ENCODE measurements at regions not wholly inside any gene's neighbourhood (a gene's known extent, or its start where the extent isn't known, plus 50 kb on each side); places are given as distances from the start of the nearest gene placed in this dataset.
"Not testable (repeated sequence)": the region's sequence is repeated elsewhere in the genome, so short reads cannot be mapped to it uniquely, and the experiment has no call there.

GRCh38 chr9:81787747-81788632 lies 98.6 kb upstream of the TLE1 start:
- Mint-ChIP-seq H3K27me3 (no peaks in the 10 kb centered on the region), H3K36me3 (no peaks in the 10 kb centered on the region), H3K4me1 (no peaks in the 10 kb centered on the region), H3K9me3 (no peaks in the 10 kb centered on the region), H3K27ac (no peak overlapping the region), H3K4me3 (no peak overlapping the region)
- ATAC-seq, result no peak

DNA sequence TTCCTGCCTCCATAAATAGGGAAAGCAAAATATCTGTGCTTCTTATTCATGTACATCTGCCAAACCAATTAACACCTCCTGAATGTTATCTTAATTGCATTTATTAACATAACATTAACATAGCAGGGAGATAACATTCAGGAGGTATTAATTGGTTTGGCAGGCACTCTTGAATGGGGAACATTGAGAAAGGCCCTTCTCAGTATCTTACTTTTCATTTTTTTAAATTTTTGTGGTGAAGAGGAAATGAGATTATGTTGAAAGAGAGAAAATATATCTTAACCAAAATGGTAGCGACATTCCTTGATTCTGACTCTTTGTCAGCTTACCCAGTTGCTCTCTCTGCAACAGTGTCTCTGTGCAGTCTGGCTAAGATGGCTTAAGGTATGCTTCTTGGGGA lies 100.4 kb upstream of the TLE1 start:
- Mint-ChIP-seq H3K9me3 (no peaks in the 10 kb centered on the region), H3K27ac (no peak overlapping the region)
- no peak for ATAC-seq

GRCh38 chr9:81790166-81790565 lies 100.8 kb upstream of the TLE1 start:
- Mint-ChIP-seq H3K4me3 (no peak overlapping the region), H3K27me3 (no peaks in the 10 kb centered on the region), H3K9me3 (no peaks in the 10 kb centered on the region), H3K4me1 (no peaks in the 10 kb centered on the region), H3K36me3 (no peaks in the 10 kb centered on the region), H3K27ac (no peak overlapping the region)
- ATAC-seq, result no peak

More for the DNA sequence above, 100.4 kb upstream of the TLE1 start:
- no peak overlapping the region for H3K4me3 Mint-ChIP-seq
- H3K4me1 Mint-ChIP-seq, result no peaks in the 10 kb centered on the region
- no peaks in the 10 kb centered on the region for H3K27me3 Mint-ChIP-seq
- no peaks in the 10 kb centered on the region for H3K36me3 Mint-ChIP-seq

- H3K36me3 Mint-ChIP-seq, result no peaks in the 10 kb centered on the region
- H3K27ac Mint-ChIP-seq, result no peak overlapping the region
- ATAC-seq, result no peak
- no peaks in the 10 kb centered on the region for H3K9me3 Mint-ChIP-seq
- no peaks in the 10 kb centered on the region for H3K4me1 Mint-ChIP-seq
- H3K4me3 Mint-ChIP-seq, result no peak overlapping the region
- H3K27me3 Mint-ChIP-seq, result no peaks in the 10 kb centered on the region
Measured at GRCh38 chr9:81791076-81791475, 101.7 kb upstream of the TLE1 start.

DNA sequence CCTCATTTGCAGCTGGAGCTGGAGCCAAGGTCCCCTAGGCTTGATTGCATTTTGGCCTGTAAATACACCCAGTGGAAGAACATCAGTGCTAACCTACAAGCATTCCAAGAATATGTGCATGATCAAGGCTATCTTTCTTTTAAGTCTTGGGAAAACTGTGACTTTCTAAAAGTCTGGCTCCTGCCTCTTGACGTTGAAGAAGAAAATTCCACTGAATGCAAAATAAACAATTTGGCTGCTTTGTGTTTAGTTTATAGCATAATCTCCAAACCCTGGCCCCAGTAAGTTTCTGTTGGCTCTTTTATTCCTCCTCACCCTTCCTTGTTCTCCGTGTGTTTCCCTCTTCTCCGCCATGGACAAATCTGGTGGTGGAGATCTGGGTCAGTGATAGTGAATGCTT lies 109.3 kb upstream of the TLE1 start:
- no peak for ATAC-seq
- Mint-ChIP-seq H3K4me1 (peaks cover 10% of the 10 kb centered on the region), H3K4me3 (no peak overlapping the region), H3K36me3 (no peaks in the 10 kb centered on the region), H3K27me3 (no peaks in the 10 kb centered on the region), H3K9me3 (no peaks in the 10 kb centered on the region), H3K27ac (no peak overlapping the region)

DNA sequence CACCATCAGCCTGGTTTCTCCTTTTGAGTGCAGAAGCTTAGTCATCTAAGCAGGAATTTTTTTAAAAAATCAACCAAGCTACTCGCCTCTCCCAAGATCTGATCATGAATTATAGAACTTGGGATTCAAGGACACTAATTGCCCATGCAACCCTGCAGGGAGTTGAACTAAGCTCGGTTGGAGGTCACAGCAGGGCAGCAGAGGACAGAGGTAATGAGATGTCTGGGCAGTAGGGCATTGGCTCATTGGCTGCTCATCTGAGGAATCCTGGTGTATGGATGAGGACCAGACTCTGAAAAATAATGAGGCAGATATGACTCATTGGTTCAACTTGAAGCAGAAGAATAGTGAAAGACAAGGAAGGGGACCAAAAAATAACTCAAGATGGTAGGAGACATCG lies 111.8 kb upstream of the TLE1 start:
- Mint-ChIP-seq H3K9me3 (no peaks in the 10 kb centered on the region), H3K27ac (no peak overlapping the region), H3K36me3 (no peaks in the 10 kb centered on the region), H3K4me3 (no peak overlapping the region), H3K4me1 (peaks cover 17% of the 10 kb centered on the region), H3K27me3 (no peaks in the 10 kb centered on the region)
- ATAC-seq, result no peak

DNA sequence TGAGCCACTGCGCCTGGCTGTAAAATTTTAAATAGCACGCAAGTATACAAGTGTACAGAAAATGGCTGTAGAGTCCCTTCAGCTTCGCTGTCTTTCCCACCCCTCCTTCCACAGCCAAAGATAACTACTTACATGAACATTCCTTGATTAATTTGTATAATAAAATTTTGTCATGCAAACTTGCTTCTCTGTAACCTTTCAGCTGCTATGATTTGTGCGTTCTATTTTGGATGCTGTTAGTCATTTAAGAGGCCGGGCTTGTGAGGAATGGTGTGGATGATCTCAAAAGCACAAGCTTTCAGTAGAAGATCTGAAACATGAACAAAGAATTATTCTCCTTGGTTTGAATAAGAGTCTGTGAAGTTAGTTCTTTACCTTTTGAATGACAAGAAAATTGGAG lies 115.0 kb upstream of the TLE1 start:
- ATAC-seq, result no peak
- H3K4me1 Mint-ChIP-seq, result peaks cover 17% of the 10 kb centered on the region
- H3K36me3 Mint-ChIP-seq, result no peaks in the 10 kb centered on the region
- no peaks in the 10 kb centered on the region for H3K9me3 Mint-ChIP-seq
- H3K4me3 Mint-ChIP-seq, result no peak overlapping the region
- H3K27ac Mint-ChIP-seq, result no peak overlapping the region
- no peaks in the 10 kb centered on the region for H3K27me3 Mint-ChIP-seq

DNA sequence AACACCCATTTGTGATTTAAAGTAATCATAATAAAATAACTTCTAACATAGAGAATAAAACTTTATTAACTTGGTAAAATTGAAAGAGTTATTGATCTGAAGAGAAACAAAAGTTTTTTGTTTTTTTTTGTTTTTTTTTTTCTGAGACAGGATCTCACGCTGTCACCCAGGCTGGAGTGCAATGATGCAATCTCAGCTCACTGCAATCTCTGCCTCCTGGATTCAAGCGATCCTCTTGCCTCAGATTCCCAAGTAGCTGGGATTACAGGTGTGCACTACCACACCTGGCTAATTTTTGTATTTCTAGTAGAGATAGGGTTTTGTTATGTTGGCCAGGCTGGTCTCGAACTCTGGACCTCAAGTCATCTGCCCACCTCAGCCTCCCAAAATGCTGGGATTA lies 116.5 kb upstream of the SPATA31D4 start:
- not testable (repeated sequence) for H3K4me3 Mint-ChIP-seq, H3K36me3 Mint-ChIP-seq, H3K9me3 Mint-ChIP-seq, H3K27ac Mint-ChIP-seq, H3K27me3 Mint-ChIP-seq, ATAC-seq
- peaks cover 29% of the 10 kb centered on the region for H3K4me1 Mint-ChIP-seq

- Mint-ChIP-seq H3K27me3 (no peaks in the 10 kb centered on the region), H3K27ac (peak overlapping the region; percentile 29), H3K4me1 (peaks cover 29% of the 10 kb centered on the region), H3K36me3 (no peaks in the 10 kb centered on the region), H3K9me3 (no peaks in the 10 kb centered on the region), H3K4me3 (no peak overlapping the region)
- ATAC-seq, result no peak
Measured at GRCh38 chr9:81814401-81814793, 113.8 kb upstream of the SPATA31D4 start.

DNA sequence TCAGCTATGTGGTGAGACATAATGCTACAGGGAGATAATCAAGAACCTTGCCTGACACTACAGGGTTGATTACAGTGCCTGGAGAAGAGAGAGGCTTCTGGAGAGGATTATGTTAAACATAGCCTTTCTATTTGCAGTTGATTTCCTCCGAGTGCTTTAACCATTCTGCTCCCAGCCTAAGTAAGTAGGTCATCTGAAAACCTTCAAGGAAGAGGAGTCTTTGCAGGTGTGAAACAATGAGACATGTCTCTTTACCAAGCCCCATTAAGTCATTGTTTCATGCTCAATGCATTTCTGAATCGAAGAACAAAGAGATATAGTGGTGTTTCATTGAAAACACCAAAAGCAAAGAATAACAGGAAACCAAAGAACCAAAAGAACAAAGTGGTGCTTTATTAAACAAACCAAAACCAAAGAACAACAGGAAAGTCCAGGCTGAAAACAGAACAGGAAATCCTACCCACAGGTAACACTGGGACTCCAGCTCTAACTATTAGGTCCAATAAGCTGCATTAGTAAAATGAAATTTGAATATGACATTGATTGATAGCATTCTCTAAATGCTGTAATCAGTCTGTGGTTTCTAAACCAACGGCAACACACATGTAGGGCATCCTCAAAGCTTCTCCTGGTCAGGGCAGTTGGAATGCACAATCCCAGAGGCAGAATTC lies 113.3 kb upstream of the SPATA31D4 start:
- peak; percentile 34 for ATAC-seq
- H3K9me3 Mint-ChIP-seq, result no peaks in the 10 kb centered on the region
- H3K4me3 Mint-ChIP-seq, result peak overlapping the region; percentile 2
- H3K27ac Mint-ChIP-seq, result peak overlapping the region; percentile 29
- H3K27me3 Mint-ChIP-seq, result no peaks in the 10 kb centered on the region
- no peaks in the 10 kb centered on the region for H3K36me3 Mint-ChIP-seq
- H3K4me1 Mint-ChIP-seq, result peaks cover 25% of the 10 kb centered on the region

GRCh38 chr9:81815781-81816180 lies 112.4 kb upstream of the SPATA31D4 start:
- Mint-ChIP-seq H3K36me3 (no peaks in the 10 kb centered on the region), H3K27me3 (peaks cover 3% of the 10 kb centered on the region), H3K27ac (no peak overlapping the region), H3K4me1 (peaks cover 24% of the 10 kb centered on the region), H3K4me3 (no peak overlapping the region), H3K9me3 (no peaks in the 10 kb centered on the region)
- ATAC-seq, result no peak

DNA sequence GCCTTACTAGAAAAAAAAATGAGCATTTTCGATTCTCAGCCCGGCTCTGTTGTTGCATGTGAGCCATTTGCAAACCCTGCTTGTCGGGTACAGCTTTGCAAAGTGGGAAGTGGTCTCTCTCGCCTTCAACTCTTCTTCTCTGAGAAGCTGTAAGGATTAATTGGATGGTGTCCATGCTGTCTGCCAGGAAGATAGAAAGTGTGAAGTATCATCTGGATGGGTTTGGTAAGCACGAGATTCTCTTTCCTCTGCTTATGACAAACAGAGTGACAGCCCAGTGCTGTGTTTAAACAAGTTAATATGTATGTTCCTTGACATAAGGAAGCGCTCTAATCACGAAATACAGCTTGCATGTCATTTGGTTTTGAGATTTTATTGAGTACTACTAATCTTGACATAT lies 109.1 kb upstream of the SPATA31D4 start:
- Mint-ChIP-seq H3K4me3 (no peak overlapping the region), H3K4me1 (peaks cover 19% of the 10 kb centered on the region), H3K27ac (no peak overlapping the region), H3K36me3 (no peaks in the 10 kb centered on the region), H3K27me3 (peaks cover 9% of the 10 kb centered on the region), H3K9me3 (no peaks in the 10 kb centered on the region)
- ATAC-seq, result no peak

GRCh38 chr9:81819859-81820546 lies 108.2 kb upstream of the SPATA31D4 start:
- Mint-ChIP-seq H3K4me1 (peaks cover 11% of the 10 kb centered on the region), H3K27ac (no peak overlapping the region)
- ATAC-seq, result peak; percentile 28

DNA sequence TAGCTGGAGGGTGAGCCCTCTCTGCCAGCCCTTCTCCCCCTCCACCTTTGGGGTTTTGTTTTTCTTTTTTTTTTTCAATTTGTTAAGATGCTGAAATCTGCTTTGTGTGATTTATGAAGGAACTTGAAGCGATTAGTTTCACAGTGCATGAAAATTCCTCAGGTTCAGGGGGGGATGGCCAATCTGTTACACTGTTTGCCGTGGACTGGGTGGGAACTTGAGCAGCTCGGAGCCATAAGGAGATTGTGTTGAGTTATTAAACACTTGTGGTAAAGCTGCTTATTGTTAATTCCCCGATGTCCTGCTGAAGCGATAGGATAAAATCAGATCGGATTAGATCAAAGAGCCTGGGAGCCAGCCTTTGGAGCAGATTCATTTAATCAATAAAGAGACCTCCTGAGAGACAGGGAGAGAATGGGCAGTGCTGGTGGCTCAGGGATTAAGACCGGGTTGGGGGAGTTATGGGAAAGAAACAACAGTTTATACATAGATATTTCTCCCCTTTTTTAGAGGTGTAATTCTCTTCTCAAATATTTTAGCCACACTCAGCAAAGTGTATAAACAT lies 105.8 kb upstream of the SPATA31D4 start:
- H3K27me3 Mint-ChIP-seq, result peaks cover 9% of the 10 kb centered on the region
- H3K36me3 Mint-ChIP-seq, result no peaks in the 10 kb centered on the region
- no peaks in the 10 kb centered on the region for H3K9me3 Mint-ChIP-seq
- H3K4me1 Mint-ChIP-seq, result peaks cover under 1% of the 10 kb centered on the region
- H3K4me3 Mint-ChIP-seq, result no peak overlapping the region
- no peak for ATAC-seq
- H3K27ac Mint-ChIP-seq, result no peak overlapping the region

More at GRCh38 chr9:81819859-81820546, 108.2 kb upstream of the SPATA31D4 start:
- peaks cover 9% of the 10 kb centered on the region for H3K27me3 Mint-ChIP-seq
- H3K9me3 Mint-ChIP-seq, result no peaks in the 10 kb centered on the region
- H3K4me3 Mint-ChIP-seq, result no peak overlapping the region
- no peaks in the 10 kb centered on the region for H3K36me3 Mint-ChIP-seq

GRCh38 chr9:81822967-81823366 lies 105.3 kb upstream of the SPATA31D4 start:
- H3K36me3 Mint-ChIP-seq, result no peaks in the 10 kb centered on the region
- H3K27me3 Mint-ChIP-seq, result peaks cover 9% of the 10 kb centered on the region
- H3K4me1 Mint-ChIP-seq, result peaks cover 6% of the 10 kb centered on the region
- H3K9me3 Mint-ChIP-seq, result no peaks in the 10 kb centered on the region
- H3K27ac Mint-ChIP-seq, result no peak overlapping the region
- no peak overlapping the region for H3K4me3 Mint-ChIP-seq
- ATAC-seq, result no peak
